HG02973 (cell line): ENCODE measurements at regions not wholly inside any gene's neighbourhood (a gene's known extent, or its start where the extent isn't known, plus 50 kb on each side); places are given as distances from the start of the nearest gene placed in this dataset.
"Not testable (repeated sequence)": the region's sequence is repeated elsewhere in the genome, so short reads cannot be mapped to it uniquely, and the experiment has no call there.

ENCODE experiments used
- ATAC-seq: cut with Tn5 transposase; IDR thresholded peaks from one replicate; pipeline ENCODE4 v1.9.1; 2021; ENCODE audit warnings: moderate library complexity; ENCODE audit not compliant: unreplicated experiment

DNA sequence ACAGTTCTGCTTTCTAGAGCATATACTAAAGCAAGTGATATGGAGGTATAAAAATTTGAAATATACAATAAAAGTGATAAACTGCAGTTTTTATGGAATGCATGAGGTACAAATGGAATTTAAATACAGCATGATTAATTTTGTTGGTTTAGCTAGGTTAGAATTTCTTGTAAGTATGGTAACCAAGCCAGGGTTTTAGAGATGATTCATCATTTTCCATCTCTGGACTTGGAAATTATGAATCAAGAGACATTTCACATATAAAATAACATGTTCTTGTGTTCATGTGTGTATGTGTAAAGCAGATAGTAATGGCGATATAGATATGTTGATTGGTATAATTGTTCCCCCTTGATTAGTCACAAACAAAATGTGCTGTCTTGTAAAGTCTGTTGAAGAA is 1219.8 kb downstream of the CDH8 start:
- no peak for ATAC-seq

DNA sequence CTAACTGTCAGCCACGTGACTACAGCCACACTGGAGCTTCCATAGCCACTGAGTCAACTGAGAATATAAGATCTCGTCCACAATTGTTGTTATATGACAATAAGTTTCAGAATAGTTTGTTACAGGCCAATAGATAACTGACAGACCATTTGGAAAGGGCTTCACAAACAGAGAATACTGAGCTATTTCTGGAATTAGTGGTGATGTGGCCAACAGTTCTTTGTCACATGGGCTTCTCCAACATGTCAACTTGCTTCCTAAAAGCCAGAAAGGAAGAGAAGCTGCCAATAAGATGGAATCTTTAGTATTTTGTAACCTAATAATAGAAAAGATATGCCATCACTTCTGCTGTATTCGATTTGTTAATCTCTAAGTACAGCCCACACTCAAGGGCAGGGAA is 1220.4 kb downstream of the CDH8 start:
- no peak for ATAC-seq

DNA sequence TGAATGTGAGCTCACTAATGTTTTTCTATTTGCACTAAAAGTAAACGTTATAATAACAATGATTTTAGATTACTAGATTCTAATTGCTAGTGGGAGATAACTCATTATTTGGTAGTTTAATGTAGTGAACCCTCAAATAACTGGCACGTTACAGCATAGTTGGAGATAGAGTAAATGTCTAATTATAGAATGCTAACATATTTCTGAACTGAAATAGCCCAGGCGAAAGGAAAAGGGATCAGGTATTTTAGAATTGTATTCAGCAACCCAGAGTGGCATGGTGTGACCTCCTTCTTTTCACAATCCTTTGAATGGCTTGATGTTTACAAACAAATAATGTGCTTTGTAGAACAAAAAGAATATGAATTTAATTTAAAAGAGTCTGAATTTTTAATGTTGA is 1221.2 kb downstream of the CDH8 start:
- ATAC-seq = no peak

DNA sequence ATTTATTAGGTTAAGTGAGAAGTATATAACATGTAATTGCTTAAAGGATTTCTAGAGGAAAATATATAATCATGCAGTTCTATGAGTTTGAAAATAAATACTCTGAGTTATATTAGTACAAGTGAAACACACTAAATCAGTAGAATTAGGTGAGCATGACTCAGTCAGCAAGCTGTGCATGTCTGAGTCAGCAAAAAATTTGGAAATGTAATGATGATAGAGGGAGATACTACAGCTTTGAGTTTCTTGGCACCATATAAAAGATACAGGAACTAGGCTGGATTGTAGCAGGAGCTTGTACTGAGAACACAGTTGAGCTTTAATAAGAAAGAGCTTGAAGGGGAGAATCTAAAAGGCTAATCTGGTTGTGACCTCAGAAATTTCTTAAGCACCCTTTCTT is 1224.6 kb downstream of the CDH8 start:
- no peak for ATAC-seq

DNA sequence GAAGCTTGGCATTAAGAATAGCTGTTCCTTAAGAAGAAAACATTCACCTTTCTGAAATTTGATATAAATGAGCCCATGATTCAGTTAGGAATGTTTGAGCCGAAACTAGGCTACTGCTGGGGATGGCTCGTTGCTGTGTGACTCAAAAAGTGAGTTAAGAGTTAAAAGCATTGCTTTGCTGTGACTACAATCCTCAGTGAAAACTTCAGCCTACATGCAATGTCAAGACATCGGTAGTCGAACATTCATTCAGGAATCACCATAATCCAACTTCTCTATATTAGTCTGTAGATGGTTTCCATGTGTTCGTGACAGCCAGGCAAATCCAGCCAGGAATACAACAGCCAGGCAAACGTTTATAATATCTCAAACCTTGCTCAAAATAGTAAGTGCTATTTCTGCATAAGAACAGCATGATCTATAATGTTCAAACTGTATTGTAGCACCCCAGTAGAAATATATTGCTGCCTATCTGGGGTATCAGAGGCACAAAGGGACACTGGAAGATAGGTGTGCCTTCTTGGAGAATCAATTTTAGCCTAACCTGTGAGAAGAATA is 1225.1 kb downstream of the CDH8 start:
- no peak for ATAC-seq

DNA sequence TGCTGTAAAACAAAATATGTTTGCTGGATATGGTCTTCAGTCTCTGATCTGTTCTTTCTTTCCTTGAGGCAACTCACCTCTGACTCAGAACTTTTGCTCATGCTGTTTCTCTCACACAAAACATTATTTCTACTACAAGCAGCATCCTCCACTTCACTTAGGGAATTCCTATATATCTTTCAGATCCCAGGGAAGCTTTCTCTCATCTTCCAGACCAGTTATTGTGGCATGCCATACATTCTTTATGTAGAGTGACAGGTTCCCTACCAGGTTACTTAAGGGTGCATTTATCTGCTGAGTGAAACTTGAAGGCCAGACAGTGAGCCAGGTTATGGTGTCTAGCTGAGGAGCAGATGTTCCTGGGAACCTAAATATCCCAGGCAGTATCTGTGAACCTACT is 1226.0 kb downstream of the CDH8 start:
- ATAC-seq = no peak

DNA sequence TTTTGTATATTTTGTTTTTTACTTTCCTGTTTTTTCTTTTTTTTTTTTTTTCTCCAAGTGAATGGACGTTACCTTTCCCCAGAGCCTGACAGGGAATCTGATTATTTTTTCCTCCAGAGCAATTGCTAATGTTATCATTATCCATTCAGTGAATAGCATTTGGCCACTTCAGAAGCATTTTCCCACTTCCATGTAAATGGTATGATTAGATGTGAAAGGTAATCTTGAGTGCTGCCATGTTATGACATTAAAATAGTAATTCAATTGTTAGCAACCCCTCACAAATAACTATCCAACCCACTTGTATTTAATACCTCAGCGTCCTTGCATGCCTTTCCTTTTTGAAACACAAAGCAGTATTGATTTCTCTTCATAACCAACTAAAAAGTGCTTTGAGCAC is 1243.8 kb downstream of the CDH8 start:
- ATAC-seq = no peak

DNA sequence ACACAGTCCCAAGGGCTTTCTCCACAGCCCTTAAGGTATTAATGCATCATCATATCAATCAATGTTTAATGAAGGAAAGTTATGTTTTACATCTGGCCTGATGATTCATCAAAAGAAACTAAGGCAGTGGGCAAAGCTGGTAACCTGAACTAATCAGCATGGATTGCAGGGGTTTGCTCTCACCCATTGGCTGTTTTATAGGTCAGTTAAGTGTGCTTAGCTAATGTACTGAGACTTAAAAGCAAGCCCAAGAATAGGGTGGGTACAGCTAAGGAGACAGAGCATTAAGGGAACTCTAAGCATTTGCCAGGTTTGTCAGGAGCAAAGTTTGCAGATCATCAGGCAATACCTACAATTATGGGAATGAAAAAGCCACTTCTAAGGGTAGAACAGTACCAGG is 1247.6 kb downstream of the CDH8 start:
- ATAC-seq = no peak

DNA sequence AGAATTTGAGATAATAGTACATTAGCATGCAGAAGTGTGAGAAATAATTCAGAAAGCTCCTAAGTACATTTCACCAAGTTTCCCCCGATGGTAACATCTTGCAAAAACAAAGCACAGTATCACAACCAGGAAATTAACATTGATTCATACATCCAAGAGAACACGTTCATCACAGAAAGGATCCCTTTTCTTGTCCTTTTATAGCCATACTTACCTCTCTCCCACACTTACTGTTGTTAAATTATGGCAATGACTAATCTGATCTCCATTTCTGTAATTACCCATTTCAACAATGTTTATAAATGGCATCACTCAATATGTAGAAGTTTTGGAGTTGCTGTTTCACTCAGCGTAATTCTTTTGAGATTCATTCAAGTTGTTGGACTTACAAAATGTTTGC is 1260.0 kb downstream of the CDH8 start:
- no peak for ATAC-seq

DNA sequence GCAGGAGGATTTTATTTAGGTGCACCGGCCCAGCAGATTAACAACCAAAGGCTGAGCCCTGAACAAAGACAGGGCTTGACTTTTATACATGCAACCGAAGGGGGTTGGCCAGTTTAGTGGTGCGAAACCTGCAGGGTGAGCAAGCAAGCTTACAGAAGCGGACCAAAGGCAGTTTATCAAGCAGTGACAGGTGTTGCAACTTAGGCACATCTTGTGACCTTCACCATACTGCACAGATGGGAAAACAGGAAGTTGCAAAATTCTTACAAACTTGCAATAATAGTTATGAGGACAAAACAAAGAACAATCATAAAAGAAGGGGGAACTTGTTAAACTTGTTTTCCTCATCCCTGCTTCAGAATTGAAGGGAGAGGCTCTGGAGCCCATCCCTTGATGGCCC is 1265.1 kb downstream of the CDH8 start:
- ATAC-seq = no peak

DNA sequence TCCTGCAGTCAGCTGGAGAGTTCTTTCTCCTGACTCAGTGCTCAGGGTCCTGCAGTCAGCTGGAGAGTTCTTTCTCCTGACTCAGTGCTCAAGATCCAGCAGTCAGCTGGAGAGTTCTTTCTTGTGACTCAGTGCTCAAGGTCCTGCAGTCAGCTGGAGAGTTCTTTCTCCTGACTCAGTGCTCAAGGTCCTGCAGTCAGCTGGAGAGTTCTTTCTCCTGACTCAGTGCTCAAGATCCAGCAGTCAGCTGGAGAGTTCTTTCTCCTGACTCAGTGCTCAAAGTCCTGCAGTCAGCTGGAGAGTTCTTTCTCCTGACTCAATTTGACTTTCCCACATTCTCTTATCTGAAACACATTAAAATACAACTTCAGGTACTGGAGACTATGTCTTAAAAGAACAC is 1265.9 kb downstream of the CDH8 start:
- ATAC-seq = not testable (repeated sequence)

DNA sequence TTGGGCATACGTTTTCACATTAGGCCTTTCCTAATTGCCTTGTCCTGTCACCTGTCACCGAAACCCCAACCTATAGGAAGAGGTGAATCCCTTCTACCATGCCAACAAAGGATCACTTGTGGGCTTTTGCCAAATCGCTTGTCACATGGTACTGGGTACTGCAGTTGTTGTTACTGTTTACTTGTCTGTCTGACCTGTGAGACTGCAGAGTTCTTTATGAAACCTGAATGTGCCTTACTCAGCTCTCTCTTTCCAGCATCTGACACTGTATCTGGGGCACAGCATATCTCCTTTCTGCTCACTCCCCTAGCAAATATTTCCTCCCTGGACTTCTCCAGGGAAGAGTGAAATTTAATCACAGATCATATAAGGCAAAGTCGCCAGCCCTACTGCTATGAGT is 1272.4 kb downstream of the CDH8 start:
- no peak for ATAC-seq

DNA sequence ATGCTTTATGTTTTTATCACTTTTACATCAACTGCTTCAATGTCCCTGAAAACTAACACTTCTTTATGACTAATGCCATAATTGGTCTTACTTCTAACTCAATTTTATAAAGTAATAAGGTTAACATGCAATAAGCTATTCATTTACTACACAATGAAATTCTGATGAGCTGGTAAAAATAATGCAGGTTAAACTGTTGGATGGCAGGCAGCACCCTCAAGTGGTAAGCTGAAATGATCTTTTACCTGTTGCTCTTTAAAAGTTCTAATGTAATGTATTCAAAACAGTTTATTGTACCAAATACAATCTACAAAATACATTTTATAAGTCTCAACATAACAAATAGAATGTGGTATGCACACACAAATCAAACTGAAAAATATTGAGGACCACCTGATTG is 1280.3 kb downstream of the CDH8 start:
- ATAC-seq = no peak

DNA sequence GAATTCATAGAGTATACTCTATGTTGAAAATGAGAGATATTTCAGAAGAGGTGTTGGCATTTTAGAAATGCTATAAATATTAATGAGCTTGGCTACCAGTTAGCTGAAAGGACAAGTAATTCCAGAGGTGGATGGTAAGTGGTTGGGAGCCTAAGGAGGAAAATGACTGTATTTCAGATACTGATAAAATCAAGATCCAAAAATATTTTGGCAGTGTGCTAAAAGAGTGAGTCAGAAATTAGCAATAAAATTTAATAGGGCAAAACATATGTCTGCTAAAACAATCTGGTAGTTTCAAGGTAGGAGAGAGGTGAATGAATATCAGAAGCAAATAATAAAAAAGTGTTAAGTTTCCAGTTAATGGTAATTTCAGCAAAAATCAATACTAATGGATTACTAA is 1287.9 kb downstream of the CDH8 start:
- no peak for ATAC-seq

DNA sequence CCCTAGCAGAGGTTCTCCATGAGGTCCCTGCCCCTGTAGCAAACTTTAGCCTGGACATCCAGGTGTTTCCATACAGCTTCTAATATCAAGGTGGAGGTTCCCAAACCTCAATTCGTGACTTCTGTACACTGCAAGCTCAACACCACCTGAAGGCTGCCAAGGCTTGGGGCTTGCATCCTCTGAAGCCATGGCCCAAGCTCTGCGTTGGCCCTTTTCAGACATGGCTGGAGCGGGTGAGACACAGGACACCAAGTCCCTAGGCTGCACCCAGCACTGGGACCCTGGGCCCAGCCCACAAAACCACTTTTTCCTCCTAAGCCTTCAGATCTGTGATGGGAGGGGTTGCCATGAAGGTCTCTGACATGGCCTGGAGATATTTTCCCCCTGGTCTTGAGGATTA is 1292.0 kb downstream of the CDH8 start:
- no peak for ATAC-seq

DNA sequence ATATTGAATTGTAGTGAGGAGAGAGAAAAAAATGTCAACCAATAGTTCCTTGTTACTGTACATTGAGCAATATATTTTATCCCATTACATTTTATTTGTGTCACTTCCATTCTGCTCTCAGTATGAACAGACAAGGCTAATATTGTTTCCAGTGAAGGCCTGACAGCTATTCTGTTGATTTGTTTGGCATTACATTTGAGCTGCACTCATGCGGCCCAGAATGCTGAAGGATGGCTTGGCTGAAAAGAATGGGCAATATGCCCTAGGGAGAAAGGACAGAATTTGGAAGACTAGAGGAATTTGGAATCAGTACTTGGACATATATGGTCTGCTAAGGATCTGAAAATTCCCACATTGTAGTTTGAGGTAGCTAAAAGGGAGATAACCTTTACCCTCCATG is 1294.4 kb downstream of the CDH8 start:
- ATAC-seq = no peak

DNA sequence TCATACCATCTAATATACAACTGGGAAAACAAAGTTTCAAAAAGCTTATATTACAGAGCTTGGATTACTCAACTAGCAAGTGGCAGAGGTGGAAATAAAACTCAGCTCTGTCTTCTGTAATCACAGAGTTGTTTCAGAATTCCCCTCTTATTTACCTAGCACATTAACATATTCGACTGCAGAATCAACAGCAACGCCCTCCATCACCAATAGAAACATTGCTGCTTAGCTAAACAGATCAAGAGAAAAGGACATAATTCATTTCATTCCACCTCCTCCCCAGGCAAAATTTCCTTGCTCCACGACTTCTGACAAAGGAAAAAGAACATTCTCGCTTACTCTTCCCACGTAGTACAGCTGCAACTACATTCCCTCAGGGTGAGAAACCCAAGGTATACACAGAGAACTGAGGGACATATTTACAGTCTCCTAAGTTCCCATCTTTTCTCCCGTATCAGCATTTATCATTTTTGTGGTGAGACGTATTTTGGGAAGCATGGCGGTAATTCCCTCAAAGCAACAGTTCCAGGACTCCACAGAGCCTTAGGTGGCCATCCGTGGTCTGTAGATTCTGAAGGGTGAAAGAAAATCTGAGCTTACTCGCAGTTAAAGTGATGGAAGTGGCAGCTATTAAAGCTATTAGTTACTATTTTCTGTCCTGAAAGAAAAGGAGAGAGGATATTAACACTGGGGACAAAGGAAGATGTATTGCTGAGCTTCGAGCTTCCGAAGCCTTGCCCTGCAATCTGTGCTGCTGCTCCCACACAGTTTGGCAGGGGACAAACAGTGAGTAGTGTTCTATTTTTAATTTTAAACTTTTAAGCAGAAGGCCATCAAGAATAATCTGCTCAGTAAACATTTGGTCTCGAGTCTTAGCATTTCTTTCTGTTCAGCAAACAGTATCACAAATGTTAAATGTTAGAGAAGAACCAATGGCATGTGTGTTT is 1296.2 kb downstream of the CDH8 start:
- no peak for ATAC-seq

DNA sequence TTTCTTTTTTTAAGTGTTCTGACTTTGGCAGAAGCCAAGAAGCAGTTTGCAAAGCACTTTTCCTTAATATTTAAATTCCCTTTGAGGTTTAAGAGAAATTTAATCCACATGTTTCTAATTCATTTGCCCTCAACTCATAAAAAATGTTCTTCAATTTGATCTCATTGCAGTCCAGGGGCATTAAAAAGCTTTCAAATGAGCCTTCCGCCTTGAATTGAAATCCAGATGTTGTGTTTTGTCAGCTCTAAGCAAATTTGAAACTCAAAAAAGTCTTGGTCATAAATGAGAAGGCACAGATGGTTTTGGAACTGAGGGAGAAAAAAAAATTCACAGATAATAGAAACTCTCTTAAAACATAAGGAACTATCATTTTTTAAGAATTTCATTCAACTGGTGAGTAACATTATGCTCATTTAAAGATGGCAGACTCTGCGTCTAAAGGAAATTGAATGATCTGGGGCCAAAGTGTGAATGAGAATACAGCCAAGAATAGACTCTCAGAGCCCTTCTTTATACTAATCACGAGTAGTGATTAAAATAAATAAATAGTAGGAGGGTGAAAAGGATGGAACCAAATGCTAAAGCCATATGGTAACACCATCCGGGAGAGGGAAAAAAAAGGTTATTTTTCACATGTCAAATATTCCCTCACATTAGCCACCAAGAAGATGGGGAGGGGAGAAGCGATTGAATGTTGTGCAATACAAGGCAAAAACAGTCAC is 1304.7 kb downstream of the CDH8 start:
- ATAC-seq = no peak

DNA sequence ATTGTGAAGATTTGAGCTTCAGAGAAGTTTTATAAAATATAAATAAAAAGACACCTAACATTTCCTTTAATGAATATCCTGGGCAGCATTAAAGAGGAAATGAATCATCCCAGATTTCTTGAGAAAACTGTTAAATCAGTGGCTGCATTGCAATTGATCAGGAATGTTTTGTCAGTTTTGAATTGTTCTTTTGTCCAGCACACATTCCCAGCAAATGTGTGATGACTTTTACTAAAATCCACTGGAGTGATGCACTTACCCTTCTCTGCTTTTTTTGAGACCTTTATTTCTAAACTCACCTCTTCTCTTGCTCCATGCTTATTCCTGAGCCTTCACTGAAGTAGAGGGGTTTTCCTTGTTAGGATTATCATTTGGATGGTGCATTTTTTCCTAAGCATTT is 1307.2 kb downstream of the CDH8 start:
- ATAC-seq = no peak

DNA sequence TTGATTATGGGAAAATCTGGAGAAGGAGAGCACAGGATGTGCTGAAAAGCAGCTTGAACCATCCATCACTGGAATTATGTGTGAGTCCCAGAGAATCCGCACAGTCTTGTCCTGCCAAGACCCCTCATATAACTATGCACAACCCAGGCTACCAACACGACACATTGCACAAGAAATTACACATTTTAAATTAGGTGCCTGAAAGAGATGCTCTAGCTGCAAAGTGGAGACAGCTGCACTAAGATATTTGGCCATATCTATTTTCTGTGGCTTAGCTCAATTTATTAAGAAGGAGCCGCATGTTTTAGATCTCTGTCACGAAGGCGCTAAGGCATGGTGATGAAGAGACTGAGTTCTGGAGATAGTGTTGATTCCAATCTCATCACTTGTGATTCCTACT is 1308.4 kb downstream of the CDH8 start:
- ATAC-seq = no peak

DNA sequence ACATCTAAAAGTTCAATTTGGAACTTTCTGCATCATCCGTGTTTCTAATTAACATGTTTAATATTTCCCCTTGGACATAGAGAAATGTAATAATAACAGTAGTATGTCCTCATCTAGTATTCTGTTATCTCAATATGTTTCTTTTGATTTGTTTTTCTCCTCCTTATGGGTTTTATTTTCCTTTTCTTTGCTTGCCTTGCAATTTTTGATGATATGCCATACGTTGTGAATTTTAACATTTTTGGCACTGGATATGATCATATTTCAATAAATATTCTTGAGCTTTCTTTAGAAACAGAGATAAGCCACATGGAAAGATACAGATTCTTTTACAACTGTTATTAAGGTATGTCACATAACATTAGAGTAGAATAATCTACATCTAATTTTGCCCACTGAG is 1316.2 kb downstream of the CDH8 start:
- ATAC-seq = no peak

DNA sequence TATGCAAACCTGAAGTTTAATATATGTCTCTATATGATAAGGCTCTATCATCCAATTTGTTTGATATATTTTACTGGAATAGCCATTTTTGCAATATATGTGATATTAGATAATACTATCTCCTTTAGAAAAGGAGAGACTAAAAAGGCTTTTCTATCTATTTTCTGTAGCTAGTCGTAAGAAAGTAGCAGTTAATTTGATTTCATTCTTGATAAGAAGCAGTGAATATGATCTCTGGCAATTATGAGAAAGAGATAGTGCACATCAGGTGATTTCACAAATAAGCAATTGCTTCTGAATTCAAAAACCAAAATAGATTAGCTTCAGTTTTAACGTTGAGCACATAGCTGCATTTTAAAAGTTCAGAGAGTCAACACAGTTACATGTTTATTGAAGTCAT is 1318.4 kb downstream of the CDH8 start:
- ATAC-seq = no peak
